ENCODE measurements at regions not wholly inside any gene's neighbourhood (a gene's known extent, or its start where the extent isn't known, plus 50 kb on each side); places are given as distances from the start of the nearest gene placed in this dataset.

GRCh38 chr9:126215486-126215885 lies 111.1 kb upstream of the MVB12B start:
- TF ChIP-seq POLR2A (IDR thresholded peaks at IDR 0.05) (no peak), CTCF (IDR thresholded peaks at IDR 0.05) (no peak), EP300 (IDR thresholded peaks at IDR 0.05) (no peak), POLR2AphosphoS5 (IDR thresholded peaks at IDR 0.05) (no peak)
